ENCODE measurements at regions not wholly inside any gene's neighbourhood (a gene's known extent, or its start where the extent isn't known, plus 50 kb on each side); places are given as distances from the start of the nearest gene placed in this dataset.
"Not testable (repeated sequence)": the region's sequence is repeated elsewhere in the genome, so short reads cannot be mapped to it uniquely, and the experiment has no call there.

GRCh38 chr1:241447031-241447644 lies 72.4 kb downstream of the FH start:
- H3K27ac Mint-ChIP-seq = no peak overlapping the region
- H3K4me1 Mint-ChIP-seq = no peaks in the 10 kb centered on the region
- H3K27me3 Mint-ChIP-seq = no peaks in the 10 kb centered on the region
- CTCF ChIA-PET = no interaction called here
- H3K4me3 Mint-ChIP-seq = no peak overlapping the region
- no peaks in the 10 kb centered on the region for H3K9me3 Mint-ChIP-seq (ENCODE audit: low read depth)
- DNase-seq (no peak), ATAC-seq (no peak)
- H3K36me3 Mint-ChIP-seq = no peaks in the 10 kb centered on the region

DNA sequence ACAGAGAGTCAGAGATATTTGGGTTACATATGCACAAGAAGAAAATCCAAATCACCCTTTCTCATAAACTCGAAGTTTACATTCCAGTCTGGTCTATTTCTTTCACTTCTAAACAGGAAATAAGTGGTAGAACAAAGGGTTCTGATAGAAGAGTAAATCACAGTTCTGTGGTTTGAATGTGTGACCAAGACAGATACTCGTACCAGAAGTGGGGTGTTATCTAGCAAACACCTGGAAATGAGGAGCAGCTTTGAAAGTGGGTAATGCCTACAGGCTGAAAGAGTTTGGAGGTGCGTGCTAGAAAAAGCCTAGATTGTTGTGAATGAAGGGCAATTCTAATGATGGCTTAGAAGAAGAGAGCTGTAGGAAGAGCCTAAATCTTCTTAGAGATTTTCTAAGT lies 74.7 kb downstream of the FH start:
- no peak overlapping the region for H3K27ac Mint-ChIP-seq
- ATAC-seq (no peak), DNase-seq (no peak)
- H3K4me3 Mint-ChIP-seq = no peak overlapping the region
- H3K4me1 Mint-ChIP-seq = no peaks in the 10 kb centered on the region
- CTCF ChIA-PET = no interaction called here
- no peaks in the 10 kb centered on the region for H3K27me3 Mint-ChIP-seq
- H3K9me3 Mint-ChIP-seq (ENCODE audit: low read depth) = no peaks in the 10 kb centered on the region
- H3K36me3 Mint-ChIP-seq = no peaks in the 10 kb centered on the region

DNA sequence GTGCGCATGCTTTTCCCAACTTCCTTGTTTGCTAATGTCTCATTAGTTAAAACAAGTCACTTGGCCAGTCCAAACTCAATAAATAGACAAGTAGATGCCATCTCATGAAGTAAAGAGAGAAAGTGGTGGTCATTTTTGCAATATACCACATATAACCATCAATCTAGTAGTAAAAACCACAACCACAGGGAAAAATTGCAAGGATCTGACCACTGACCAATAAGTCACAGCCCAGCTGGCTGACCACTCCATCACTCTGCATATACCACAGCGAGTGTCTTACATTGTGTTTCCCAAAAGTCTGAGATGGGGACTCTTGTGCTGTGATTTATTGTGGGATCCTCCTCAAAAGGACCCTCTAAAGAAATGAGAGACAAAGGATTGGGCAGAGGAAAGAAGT lies 76.0 kb downstream of the FH start:
- no peaks in the 10 kb centered on the region for H3K27me3 Mint-ChIP-seq
- no peak overlapping the region for H3K27ac Mint-ChIP-seq
- no peak overlapping the region for H3K4me3 Mint-ChIP-seq
- DNase-seq = no peak
- H3K9me3 Mint-ChIP-seq (ENCODE audit: low read depth) = no peaks in the 10 kb centered on the region
- no peaks in the 10 kb centered on the region for H3K36me3 Mint-ChIP-seq
- H3K4me1 Mint-ChIP-seq = no peaks in the 10 kb centered on the region
- ATAC-seq = no peak
- CTCF ChIA-PET = no interaction called here

DNA sequence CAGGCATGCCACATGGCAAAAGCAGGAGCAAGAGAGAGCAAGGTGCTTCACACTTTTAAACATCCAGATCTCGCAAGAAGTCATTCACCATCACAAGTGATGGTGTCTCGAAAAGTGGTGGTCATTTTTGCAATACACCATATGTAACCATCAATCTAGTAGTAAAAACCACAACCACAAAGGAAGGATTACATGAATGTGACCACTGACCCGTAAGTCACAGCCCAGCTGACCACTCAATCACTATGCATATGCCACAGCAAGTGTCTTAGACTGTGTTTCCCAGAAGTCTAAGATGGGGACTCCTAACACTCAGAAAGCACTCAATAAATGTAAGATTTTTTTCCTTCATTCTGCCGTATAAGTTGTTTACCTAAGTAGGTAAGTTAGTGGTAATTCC lies 76.9 kb downstream of the FH start:
- Mint-ChIP-seq H3K9me3 (ENCODE audit: low read depth) (no peaks in the 10 kb centered on the region), H3K4me3 (no peak overlapping the region), H3K27me3 (no peaks in the 10 kb centered on the region), H3K36me3 (no peaks in the 10 kb centered on the region), H3K4me1 (no peaks in the 10 kb centered on the region), H3K27ac (no peak overlapping the region)
- ATAC-seq (no peak), DNase-seq (no peak)
- CTCF ChIA-PET = no interaction called here

GRCh38 chr1:241440904-241441303 lies 78.7 kb downstream of the FH start:
- CTCF ChIA-PET = no interaction called here
- H3K27me3 Mint-ChIP-seq = no peaks in the 10 kb centered on the region
- ATAC-seq (no peak), DNase-seq (no peak)
- no peak overlapping the region for H3K4me3 Mint-ChIP-seq
- no peak overlapping the region for H3K27ac Mint-ChIP-seq
- H3K36me3 Mint-ChIP-seq = no peaks in the 10 kb centered on the region
- H3K4me1 Mint-ChIP-seq = no peaks in the 10 kb centered on the region
- no peaks in the 10 kb centered on the region for H3K9me3 Mint-ChIP-seq (ENCODE audit: low read depth)

DNA sequence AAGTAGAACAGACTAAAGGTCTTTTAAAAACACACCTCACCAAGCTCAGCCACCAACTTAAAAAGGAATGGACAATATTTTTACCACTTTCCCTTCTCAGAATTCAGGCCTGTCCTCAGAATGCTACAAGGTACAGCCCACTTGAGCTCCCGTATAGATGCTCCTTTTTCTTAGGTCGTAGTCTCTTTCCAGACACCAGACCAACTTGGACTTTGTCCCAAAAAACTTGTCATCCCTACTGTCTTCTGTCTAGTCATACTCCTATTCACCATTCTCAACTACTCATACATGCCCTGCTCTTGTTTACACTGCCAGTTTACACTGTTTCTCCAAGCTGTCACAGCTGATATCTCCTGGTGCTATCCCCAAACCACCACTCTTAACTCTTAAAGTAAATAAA lies 80.9 kb downstream of the FH start:
- H3K4me1 Mint-ChIP-seq; H3K9me3 Mint-ChIP-seq (ENCODE audit: low read depth); H3K27ac Mint-ChIP-seq; CTCF ChIA-PET; H3K4me3 Mint-ChIP-seq; DNase-seq; H3K27me3 Mint-ChIP-seq; ATAC-seq; H3K36me3 Mint-ChIP-seq: not testable (repeated sequence)

DNA sequence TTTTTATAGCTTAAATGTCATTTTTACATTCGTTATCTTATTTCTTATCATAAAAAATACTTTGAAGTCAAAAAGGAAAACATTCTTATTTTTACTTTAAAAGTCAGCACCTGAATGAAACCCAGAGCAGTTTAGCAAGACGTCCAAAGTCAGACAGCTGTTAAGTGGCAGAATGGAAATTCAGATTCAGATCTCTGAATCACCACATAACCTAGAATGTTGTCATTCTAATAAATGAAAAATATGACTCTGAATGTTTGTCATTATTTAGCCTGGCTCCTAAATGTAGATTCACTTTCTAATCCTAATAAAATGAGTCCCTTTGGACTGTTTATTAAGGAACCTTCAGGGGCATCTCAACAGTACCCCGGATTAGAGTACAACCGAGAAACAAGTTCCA lies 75.2 kb upstream of the RGS7 start:
- Mint-ChIP-seq H3K9me3 (ENCODE audit: low read depth) (no peaks in the 10 kb centered on the region), H3K4me3 (no peak overlapping the region), H3K4me1 (no peaks in the 10 kb centered on the region), H3K27ac (no peak overlapping the region), H3K36me3 (no peaks in the 10 kb centered on the region), H3K27me3 (peaks cover 8% of the 10 kb centered on the region)
- DNase-seq (no peak), ATAC-seq (no peak)
- CTCF ChIA-PET = no interaction called here

GRCh38 chr1:241425091-241425490 lies 68.1 kb upstream of the RGS7 start:
- CTCF ChIA-PET; H3K4me1 Mint-ChIP-seq; H3K36me3 Mint-ChIP-seq; ATAC-seq; H3K9me3 Mint-ChIP-seq (ENCODE audit: low read depth); H3K27ac Mint-ChIP-seq; DNase-seq; H3K4me3 Mint-ChIP-seq: not testable (repeated sequence)
- H3K27me3 Mint-ChIP-seq = peaks cover 48% of the 10 kb centered on the region

DNA sequence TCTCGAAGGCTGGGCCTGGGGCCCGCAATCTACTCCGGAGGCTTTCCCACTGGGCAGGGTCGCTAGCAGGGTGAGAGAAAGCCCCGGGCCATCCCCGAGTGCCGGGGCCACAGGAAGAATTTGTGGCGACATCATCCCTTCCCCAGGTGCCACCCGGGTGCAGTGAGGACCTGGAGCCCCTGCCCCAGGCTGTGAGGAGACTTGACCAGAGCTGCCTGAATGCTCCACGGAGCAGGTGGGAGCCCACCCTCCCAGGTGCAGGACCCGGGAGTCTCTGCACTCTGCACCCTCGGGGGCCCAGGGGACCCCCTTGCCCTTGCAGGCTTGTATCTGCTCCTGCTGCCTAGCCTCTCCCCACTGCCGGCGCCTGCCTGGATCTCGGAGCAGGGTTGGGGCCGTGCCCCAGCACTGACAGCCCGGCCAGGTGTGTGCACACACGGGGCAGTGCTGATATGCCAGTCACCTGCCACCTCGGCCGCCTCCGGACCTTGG lies 67.5 kb upstream of the RGS7 start:
- DNase-seq = no peak
- peaks cover 2% of the 10 kb centered on the region for H3K4me1 Mint-ChIP-seq
- peaks cover 2% of the 10 kb centered on the region for H3K36me3 Mint-ChIP-seq
- peaks cover 48% of the 10 kb centered on the region for H3K27me3 Mint-ChIP-seq
- no peaks in the 10 kb centered on the region for H3K9me3 Mint-ChIP-seq (ENCODE audit: low read depth)
- no peak overlapping the region for H3K27ac Mint-ChIP-seq
- no peak for ATAC-seq
- no peak overlapping the region for H3K4me3 Mint-ChIP-seq
- CTCF ChIA-PET = no interaction called here

DNA sequence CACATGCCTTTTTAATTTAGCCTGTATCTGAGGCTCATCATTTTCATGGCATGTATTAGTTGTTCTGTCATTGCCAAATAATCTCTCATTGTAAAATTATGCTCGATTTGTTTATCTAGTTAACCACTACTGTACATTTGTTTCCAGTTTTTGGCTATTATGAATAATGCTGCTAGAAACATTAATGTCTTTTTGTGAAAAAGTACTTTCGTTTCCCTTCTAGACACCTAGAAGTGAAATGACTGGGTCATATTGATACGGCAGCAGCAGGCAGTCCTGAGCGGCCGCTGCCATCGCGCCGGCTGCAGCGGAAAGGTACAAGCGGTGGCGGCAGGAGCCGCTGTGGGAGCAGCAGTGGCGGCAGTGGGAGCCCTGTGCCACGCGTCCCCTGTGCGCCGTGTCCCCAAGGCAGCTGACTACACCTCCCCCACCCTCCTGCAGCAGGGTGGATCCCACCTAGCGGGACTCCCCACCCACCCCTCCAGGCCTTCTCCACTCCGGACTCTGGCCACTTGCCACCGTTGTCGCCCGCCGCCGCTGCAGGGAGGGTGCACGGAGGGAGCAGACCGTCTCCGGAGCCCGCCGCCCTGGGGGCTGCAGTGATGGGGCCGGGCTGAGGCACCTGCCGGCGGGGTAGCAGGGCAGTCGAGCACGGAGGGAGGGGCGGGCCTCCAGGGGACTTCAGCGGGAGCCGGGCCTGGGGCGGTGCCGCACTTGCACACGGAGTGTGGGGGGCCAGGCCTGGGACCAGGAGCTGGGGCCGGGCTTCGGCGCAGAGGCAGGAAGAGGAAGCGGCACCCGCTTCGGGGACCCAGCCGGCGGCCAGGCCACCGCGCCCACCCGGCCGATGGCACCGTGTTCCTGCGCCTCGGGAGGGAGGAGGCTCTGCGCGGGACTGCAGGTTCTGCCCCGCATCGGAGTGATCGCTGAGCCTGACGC lies 66.8 kb upstream of the RGS7 start:
- ATAC-seq (peak; percentile 83), DNase-seq (peak; percentile 49)
- Mint-ChIP-seq H3K36me3 (peaks cover 2% of the 10 kb centered on the region), H3K9me3 (ENCODE audit: low read depth) (no peaks in the 10 kb centered on the region), H3K27me3 (peaks cover 47% of the 10 kb centered on the region), H3K27ac (no peak overlapping the region), H3K4me1 (peaks cover 2% of the 10 kb centered on the region), H3K4me3 (no peak overlapping the region)
- CTCF ChIA-PET = no interaction called here

- CTCF ChIA-PET = no interaction called here
- Mint-ChIP-seq H3K36me3 (peaks cover 2% of the 10 kb centered on the region), H3K4me1 (peaks cover 2% of the 10 kb centered on the region), H3K27ac (no peak overlapping the region), H3K27me3 (peaks cover 40% of the 10 kb centered on the region), H3K9me3 (ENCODE audit: low read depth) (no peaks in the 10 kb centered on the region), H3K4me3 (no peak overlapping the region)
- DNase-seq = no peak
- no peak for ATAC-seq
These were observed 65.5 kb upstream of the RGS7 start for GRCh38 chr1:241422470-241422869.

- Mint-ChIP-seq H3K4me1 (peaks cover under 1% of the 10 kb centered on the region), H3K4me3 (no peak overlapping the region), H3K27me3 (peaks cover 22% of the 10 kb centered on the region), H3K9me3 (ENCODE audit: low read depth) (no peaks in the 10 kb centered on the region), H3K27ac (no peak overlapping the region), H3K36me3 (peaks cover under 1% of the 10 kb centered on the region)
- CTCF ChIA-PET = no interaction called here
- no peak for ATAC-seq
- DNase-seq = no peak
These were observed 63.0 kb upstream of the RGS7 start for GRCh38 chr1:241419986-241420385.

GRCh38 chr1:241417258-241417657 lies 60.3 kb upstream of the RGS7 start:
- Mint-ChIP-seq H3K9me3 (ENCODE audit: low read depth) (no peaks in the 10 kb centered on the region), H3K4me1 (no peaks in the 10 kb centered on the region), H3K27me3 (peaks cover 6% of the 10 kb centered on the region), H3K27ac (no peak overlapping the region), H3K36me3 (no peaks in the 10 kb centered on the region), H3K4me3 (no peak overlapping the region)
- CTCF ChIA-PET = no interaction called here
- DNase-seq (no peak), ATAC-seq (no peak)

DNA sequence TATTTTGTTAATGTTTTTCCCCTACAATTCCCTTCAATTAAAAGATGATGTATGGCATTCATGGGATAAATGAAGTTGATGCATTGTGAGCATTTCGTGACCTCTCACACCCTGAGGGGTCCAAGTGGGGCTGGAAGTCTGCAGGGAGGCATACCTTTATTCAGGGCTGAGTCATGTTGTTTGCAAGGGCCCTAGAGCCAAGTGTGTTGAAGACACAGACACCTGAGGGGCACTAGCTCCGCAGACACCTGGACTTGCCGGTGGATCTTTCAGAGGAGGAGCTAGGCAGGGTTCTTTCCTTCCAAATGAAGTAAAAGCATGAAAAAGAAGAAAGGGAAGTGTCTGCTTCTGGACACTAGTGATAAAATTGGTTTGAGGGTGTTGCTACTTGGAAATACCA lies 57.0 kb upstream of the RGS7 start:
- Mint-ChIP-seq H3K27ac (no peak overlapping the region), H3K36me3 (no peaks in the 10 kb centered on the region), H3K27me3 (no peaks in the 10 kb centered on the region), H3K4me3 (no peak overlapping the region), H3K4me1 (no peaks in the 10 kb centered on the region), H3K9me3 (ENCODE audit: low read depth) (no peaks in the 10 kb centered on the region)
- CTCF ChIA-PET = no interaction called here
- ATAC-seq (no peak), DNase-seq (no peak)

Measured in activated CD8-positive, alpha-beta memory T cell treated with anti-CD3 and anti-CD28 coated beads, Interleukin-2, amount 10 ng/mL, durations not matched to agents 7 days and 5 days (primary cell).